Ovary (tissue), 3 donors: ENCODE measurements at regions not wholly inside any gene's neighbourhood (a gene's known extent, or its start where the extent isn't known, plus 50 kb on each side); places are given as distances from the start of the nearest gene placed in this dataset.

Source experiments
- EP300 ChIP-seq: sonication (generic); formaldehyde crosslinking; IDR thresholded peaks from one replicate; pipeline ENCODE4 v1.6.1; 2017; ENCODE audit warnings: antibody characterized with exemption
- POLR2A ChIP-seq: fragments of 450-650 bp; IDR thresholded peaks from one replicate; pipeline ENCODE4 v1.6.1; 2017; ENCODE audit warnings: antibody characterized with exemption, mild to moderate bottlenecking, moderate library complexity
- TF ChIP-seq, protein P1 (sequence below), 3 donors: fragments of 450-650 bp in 2 of 3; fragments of 200-600 bp in 1 of 3; IDR thresholded peaks; one replicate each; pipeline versions ENCODE4 v1.5.1 to v1.8.0; 2016 to 2022; ENCODE audit warnings: antibody characterized with exemption in 3 of 3, mild to moderate bottlenecking in 1 of 3
- donor health status: DM: no; HTN: no; CAD: no.

- TF ChIP-seq POLR2A (no peak), EP300 (no peak)
- TF ChIP-seq, protein P1, sequence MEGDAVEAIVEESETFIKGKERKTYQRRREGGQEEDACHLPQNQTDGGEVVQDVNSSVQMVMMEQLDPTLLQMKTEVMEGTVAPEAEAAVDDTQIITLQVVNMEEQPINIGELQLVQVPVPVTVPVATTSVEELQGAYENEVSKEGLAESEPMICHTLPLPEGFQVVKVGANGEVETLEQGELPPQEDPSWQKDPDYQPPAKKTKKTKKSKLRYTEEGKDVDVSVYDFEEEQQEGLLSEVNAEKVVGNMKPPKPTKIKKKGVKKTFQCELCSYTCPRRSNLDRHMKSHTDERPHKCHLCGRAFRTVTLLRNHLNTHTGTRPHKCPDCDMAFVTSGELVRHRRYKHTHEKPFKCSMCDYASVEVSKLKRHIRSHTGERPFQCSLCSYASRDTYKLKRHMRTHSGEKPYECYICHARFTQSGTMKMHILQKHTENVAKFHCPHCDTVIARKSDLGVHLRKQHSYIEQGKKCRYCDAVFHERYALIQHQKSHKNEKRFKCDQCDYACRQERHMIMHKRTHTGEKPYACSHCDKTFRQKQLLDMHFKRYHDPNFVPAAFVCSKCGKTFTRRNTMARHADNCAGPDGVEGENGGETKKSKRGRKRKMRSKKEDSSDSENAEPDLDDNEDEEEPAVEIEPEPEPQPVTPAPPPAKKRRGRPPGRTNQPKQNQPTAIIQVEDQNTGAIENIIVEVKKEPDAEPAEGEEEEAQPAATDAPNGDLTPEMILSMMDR (IDR thresholded peaks at IDR 0.05), result no peak
Observed at GRCh38 chr5:98986587-98986986, 57.8 kb upstream of the CHD1 start.
